Activated T-cell treated with anti-CD3 and anti-CD28 coated beads for 1 hour (primary cell): ENCODE measurements at regions not wholly inside any gene's neighbourhood (a gene's known extent, or its start where the extent isn't known, plus 50 kb on each side); places are given as distances from the start of the nearest gene placed in this dataset.

Experiments
- DNase-seq: peaks from one replicate; pipeline ENCODE4 v3.0.0-alpha.2; 2020; ENCODE audit warnings: low read depth

DNA sequence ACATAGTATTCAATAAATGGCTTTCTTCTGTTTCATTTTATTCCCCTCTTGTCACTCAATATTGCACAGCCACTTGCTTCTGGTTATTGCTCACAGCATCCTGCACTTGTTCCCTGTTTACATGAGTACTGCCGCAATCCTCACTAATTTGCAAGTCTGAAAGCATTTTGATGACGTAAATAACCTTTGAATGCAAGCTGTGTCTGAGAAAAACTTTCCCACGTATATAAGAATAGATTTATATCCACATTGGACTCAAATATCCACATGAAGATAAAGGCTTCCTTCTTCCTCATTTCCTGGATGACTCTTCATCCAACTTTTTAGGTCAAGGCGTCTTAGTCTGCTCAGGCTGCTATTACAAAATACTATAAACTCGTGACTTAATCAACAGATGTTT, 88.2 kb upstream of the DAP start:
- DNase-seq, result no peak

DNA sequence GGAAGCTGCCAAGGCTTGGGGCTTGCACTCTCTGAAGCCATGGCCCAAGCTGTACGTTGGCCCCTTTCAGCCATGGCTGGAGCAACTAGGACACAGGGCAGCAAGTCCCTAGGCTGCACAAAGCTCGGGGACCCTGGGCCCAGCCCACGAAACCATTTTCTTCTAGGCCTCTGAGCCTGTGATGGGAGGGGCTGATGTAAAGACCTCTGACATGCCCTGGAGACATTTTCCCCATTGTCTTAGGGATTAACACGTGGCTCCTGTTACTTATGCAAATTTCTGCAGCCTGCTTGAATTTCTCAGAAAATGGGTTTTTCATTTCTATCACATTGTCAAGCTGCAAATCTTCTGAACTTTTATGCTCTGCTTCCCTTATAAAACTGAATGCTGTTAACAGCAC, 83.0 kb upstream of the DAP start:
- no peak for DNase-seq

DNA sequence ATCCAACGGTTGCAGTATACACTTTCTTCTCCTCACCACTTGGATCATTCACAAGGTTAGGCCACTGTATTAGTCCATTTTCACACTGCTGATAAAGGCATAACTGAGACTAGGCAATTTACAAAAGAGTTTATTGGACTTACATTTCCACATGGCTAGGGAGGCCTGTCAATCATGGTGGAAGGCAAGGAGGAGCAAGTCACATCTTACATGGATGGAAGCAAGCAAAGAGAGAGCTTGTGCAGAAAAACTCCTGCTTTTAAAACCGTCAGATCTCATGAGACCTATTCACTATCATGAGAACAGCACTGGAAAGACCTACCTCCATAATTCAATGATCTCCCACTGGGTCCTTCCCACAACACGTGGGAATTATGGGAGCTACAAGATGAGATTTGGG, 81.8 kb upstream of the DAP start:
- no peak for DNase-seq

DNA sequence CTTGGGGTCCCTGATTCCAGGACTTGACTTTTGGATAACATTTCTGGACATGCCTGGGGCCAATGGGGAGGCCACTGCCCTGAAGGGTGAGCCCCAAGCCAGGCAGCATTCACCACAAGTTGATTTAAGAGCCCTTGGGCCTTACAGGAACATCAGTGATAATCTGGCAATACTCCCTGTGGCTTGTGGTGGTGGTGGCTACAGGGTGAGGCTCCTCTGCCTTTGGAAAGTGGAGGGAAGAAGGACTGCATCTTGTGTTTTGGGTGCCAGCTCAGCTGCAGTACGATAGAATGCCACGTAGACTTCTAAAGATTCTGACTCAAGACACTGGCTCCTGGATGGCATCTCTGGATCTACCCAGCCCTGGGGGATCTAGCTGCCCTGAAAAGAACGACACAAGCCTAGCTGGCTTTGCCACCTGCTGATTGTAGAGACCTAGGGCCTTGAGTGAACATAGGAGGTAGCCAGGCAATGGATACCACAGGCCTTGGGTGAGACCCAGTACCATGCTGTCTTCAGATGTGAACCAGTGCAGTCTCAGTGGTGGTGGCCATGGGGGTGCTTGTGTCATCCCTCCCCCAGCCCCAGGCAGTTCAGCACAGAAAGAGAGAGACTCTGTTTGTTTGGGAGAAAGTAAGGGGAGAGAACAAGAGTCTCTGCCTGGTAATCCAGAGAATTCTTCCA, 79.0 kb upstream of the DAP start:
- no peak for DNase-seq

DNA sequence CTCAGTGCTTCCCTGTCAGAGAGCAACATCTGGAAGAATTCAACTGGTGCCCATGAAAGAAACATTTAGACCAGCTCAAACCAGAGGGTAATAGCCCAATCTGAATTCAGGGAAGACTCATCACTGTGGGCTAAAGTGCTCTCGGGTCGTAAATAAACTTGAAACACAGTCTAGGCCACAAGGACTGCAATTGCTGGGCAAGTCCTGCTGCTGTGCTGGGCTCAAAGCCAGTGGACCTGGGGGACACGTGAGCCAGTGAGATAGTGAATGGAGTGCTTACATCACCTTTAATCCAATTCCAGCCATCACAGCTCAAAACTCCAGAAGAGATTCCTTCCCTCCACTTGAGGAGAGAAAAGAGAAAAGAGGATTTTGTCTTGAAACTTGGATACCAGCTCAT, 78.1 kb upstream of the DAP start:
- DNase-seq, result no peak

DNA sequence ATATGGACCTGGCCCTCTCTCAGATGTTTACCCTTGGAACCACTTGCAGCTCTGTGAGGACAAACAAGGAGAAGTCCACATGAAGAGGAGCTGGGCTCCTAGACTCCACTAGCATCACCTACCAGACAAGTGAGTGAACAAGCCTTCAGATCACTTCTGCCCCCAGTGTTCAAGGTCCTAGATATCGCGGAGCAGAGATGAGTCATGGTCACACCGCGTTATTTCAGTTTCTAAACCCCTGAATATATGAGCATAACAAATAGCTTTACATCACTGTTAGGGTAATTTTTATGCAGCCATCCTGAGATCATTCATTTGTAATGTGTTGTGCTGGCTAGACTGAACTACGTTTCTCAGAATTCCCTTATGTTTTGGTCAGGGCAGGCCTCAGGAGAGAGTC, 77.0 kb upstream of the DAP start:
- no peak for DNase-seq

DNA sequence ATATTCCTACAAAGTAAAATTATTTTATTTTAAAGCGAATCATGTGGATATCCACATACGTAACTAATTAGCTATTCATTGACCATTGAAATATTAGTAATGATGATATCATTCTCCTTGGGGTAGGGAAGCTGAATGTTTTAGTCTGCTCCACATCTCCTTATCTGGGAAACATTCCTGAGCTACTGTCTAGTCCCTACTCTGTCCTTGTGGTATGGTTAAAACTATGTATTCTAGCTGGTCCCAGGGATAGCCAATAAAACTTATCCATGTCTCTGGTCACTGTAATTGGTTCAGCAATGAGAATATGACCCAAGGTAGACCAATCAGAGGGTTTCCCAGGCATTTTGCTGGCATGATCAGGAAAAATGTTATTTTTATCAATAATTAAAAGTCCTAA, 76.0 kb upstream of the DAP start:
- no peak for DNase-seq

DNA sequence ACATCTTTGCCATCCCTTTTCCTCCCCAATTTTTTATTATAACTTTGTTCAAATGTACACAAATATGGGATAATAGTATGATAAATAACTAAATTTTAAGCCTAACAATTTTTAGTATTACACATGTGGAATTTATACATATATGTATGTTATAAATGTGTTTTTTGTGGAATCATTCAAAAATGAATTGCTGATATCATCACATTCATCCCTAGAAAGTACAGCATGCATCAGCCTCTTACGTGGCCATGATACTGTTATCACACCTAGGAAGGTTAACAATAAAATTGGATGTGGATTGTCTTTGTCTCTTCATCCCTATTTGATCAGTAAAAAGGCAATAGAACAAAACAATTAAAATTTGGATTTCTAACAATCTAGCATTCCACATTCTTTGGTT, 73.7 kb upstream of the DAP start:
- no peak for DNase-seq

DNA sequence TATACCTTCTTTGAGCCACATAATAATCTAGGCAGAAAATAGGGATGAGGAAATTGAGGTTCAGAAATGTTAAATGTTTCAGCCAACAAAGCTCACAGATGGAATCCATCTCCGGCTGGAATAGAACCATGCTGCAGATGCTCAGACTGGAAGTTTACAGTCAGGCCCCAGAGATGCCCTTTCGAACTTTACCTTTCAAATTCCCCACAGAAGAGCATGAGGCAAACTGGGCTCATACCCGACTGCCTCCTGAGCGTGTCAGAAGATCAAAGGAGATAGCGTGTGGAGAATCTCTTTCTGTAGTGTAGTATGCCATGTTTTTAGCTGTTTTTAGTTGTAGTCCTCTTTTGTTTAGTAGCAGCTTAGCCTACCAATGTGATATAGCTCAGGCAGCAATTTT, 72.0 kb upstream of the DAP start:
- DNase-seq, result no peak

DNA sequence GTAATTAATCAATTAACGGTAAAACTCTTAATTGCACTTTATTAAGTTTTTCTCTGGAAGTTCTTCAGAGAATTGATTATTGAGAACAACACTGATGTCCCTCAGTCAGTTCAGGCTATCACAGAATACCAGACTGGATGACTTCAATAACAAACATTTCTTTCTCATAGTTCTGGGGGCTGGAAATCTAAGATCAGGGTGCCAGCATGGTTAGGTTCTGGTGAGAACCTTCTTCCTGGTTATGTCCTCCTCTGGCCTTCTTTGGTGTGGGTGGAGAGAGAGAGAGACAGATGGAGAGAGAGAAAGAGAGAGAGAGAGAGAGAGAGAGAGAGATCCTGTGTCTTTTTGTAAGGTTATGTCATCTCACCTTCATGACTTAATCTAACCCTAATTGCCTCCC, 71.4 kb upstream of the DAP start:
- no peak for DNase-seq

DNA sequence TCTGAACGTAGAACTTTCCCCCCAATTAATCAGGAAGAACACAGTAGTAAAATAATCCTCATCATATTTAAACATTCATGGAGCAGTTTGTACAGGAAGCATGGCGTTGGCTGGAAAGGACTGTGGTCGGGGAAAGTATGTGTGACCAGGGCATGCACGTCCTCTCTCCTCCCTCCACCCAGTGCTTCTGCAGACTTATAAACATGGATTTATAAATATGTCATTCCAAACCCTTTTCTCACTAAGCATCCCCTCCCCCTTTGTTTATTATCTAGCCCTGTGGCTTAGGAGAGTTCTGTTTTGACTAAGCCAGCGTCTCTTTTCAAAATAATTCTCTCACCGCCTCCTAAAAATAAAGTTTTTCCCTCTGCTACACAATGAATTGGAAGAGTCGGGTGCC, 70.4 kb upstream of the DAP start:
- no peak for DNase-seq

DNA sequence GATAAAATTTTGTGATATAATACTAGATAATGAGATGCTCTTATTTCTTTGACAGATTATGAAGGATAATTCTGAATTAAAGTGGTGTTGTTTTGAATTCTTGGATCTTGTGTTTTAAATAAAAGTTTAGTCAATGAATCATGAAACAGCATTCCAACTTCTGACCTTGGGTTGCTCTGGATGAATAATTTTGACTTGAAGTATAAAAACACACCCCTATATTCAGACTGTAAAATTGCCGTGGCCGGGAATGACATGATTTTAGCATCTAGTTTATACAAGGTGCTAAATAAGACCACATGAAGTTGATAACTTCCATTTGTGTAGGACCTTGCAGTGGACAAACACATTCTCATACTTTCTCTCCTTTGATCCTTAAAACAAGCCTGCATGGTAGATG, 67.2 kb upstream of the DAP start:
- DNase-seq, result no peak

DNA sequence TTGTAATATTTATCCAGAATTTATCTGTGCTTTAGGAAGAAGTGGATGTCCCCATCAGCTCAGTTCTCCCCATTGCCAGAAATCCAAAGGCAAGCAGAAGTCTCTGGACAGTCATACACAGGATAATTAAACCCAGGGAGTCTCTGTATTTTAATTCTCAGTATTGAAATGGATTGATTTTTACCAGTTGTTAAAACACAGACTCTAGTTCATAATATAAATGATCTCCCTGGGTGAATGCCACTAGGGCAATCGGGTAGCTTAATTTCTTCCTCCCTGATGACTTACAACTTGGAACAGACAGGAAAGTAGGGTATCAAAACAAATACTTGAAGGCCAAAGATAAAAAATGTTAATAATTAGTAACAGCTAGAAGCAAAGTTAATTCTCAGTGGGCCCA, 66.5 kb upstream of the DAP start:
- no peak for DNase-seq

DNA sequence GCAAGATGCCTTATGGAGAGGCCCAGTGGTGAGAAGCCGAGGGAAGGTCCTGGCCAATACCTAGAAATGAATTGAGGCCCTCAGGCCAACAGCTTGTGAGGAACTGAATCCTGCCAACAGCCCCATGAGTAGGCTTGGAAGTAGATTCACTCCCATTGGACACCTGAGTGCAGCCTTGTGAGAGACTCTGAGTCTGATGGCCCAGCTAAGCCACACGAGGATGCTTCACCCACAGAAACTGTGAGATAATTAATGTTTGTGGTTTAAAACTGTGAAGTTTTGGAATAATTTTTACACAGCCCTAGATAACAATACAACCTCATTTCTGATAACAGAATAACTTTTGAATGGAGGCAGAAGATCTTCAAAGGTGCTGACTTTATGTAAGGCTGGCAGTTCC, 65.9 kb upstream of the DAP start:
- DNase-seq, result no peak

DNA sequence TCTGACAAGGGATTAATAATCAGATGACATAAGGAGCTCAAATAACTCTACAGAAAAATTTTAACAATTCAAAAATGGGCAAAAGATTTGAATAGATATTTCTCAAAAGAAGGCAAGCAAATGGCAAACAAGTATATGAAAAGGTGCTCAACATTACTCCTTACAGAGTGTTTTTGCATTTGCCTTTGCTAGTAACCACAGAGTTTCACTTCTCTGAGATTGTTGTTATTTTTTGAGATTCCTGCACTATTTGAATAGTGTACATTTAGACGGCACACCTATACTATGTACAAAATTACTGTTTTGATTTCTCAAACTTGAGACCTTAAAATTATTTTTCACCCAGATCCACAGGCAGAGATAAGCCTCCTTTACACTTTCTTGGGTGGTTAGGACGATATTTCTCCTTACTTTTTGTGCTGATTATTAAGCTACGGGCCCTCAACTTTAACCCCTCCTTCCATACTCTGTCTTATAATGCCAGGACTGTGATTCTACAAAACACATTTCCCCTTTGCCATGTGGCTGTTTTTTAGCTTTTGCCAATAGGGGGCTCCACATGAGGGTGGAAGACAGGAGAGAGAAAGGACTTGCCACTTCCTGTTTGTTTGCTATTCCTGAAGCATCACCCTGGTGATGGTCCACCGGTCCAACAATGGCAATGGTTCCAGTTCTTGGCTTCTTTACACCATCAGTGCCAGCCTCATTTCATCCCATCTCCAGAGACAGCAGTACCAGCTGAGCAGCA, 65.0 kb upstream of the DAP start:
- DNase-seq, result no peak

DNA sequence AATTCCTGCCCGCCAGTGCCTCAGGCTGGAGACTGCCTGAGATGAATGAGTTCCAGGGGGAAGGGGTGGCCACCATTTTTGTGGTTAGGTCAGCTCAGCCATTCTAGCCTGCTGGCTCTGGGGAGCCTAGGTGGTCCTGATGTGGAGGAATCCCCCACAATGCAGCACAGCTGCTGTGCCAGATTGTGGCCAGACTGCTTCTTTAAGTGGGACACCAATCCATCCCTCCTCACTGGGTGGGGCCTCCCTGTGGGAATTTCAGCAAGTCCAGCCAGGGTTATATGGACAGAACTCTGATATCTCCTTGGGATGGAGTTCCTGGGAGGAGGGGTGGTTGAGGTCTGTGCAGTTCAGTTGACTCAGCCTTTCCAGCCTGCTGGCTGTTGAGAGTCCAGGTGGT, 51.2 kb upstream of the DAP start:
- no peak for DNase-seq
